OCI-LY7 (cell line): ENCODE measurements at regions not wholly inside any gene's neighbourhood (a gene's known extent, or its start where the extent isn't known, plus 50 kb on each side); places are given as distances from the start of the nearest gene placed in this dataset.

Experiments used
- BruUV-seq: library from RNA; stranded (reverse); fragments of 400-500 nt; replicated peaks from 2 replicates; lab custom pipeline; 2021; lab: Mats Ljungman, UMichigan
- CTCF ChIA-PET: fragments of 300-600 bp; sonication (Branson Sonifier 250); formaldehyde crosslinking; loops from one replicate; lab custom pipeline; 2022; ENCODE audit warnings: antibody characterized with exemption; ENCODE audit not compliant: unreplicated experiment; lab: Charles Lee
- POLR2A ChIA-PET: fragments of 300-600 bp; sonication (Branson Sonifier 250); formaldehyde crosslinking; loops from one replicate; lab custom pipeline; 2022; ENCODE audit warnings: antibody characterized with exemption; lab: Charles Lee
- DNase-seq: peaks from one replicate; pipeline ENCODE4 v3.0.0-alpha.2; 2015; ENCODE audit warnings: low spot score
- H2AFZ ChIP-seq: fragments of 200-600 bp; sonication (generic), shearing (Covaris generic); 2 replicates; pipeline ENCODE4 v1.6.1; 2014; ENCODE audit warnings: mild to moderate bottlenecking, antibody characterized with exemption, low read length, moderate library complexity
- H3K27ac ChIP-seq: fragments of 200-600 bp; sonication (generic); 2 replicates; pipeline ENCODE4 v1.5.1; 2014; ENCODE audit warnings: mixed run types, low read depth, mild to moderate bottlenecking, moderate library complexity, low read length, inconsistent platforms; ENCODE audit not compliant: poor library complexity, severe bottlenecking
- H3K36me3 ChIP-seq: fragments of 200-600 bp; sonication (generic); 2 replicates; pipeline ENCODE4 v1.6.1; 2014; ENCODE audit warnings: mild to moderate bottlenecking, antibody characterized with exemption, low read length, moderate library complexity, mixed read lengths; ENCODE audit not compliant: insufficient read depth
- H3K4me1 ChIP-seq: fragments of 200-600 bp; sonication (generic); 2 replicates; pipeline ENCODE4 v1.5.1; 2014; ENCODE audit warnings: mild to moderate bottlenecking, low read length; ENCODE audit not compliant: insufficient read depth, poor library complexity, severe bottlenecking
- H3K4me2 ChIP-seq: fragments of 200-600 bp; sonication (generic); 2 replicates; pipeline ENCODE4 v1.6.1; 2014; ENCODE audit warnings: mild to moderate bottlenecking, low read length
- H3K4me3 ChIP-seq: fragments of 200-600 bp; sonication (generic); 2 replicates; pipeline ENCODE4 v1.5.1; 2014; ENCODE audit warnings: mild to moderate bottlenecking, low read depth, low read length; ENCODE audit not compliant: poor library complexity, severe bottlenecking
- H3K79me2 ChIP-seq: fragments of 200-600 bp; sonication (generic); 2 replicates; pipeline ENCODE4 v1.6.1; 2016; ENCODE audit warnings: low read depth, mild to moderate bottlenecking, low read length, moderate library complexity, mixed read lengths; ENCODE audit not compliant: insufficient read depth
- H3K9me2 ChIP-seq: fragments of 200-600 bp; sonication (generic); 2 replicates; pipeline ENCODE4 v1.6.1; 2016; ENCODE audit warnings: mild to moderate bottlenecking, low read length, mixed read lengths; ENCODE audit not compliant: insufficient read depth
- H3K9me3 ChIP-seq: fragments of 200-600 bp; sonication (generic); 2 replicates; pipeline ENCODE4 v1.6.1; 2014; ENCODE audit warnings: mild to moderate bottlenecking, mixed run types, low read length, mixed read lengths
- H4K20me1 ChIP-seq: fragments of 200-600 bp; sonication (generic); 2 replicates; pipeline ENCODE4 v1.6.1; 2014; ENCODE audit warnings: mild to moderate bottlenecking, antibody characterized with exemption, low read length, moderate library complexity, mixed read lengths; ENCODE audit not compliant: insufficient read depth
- EZH2phosphoT487 ChIP-seq: fragments of 200-600 bp; sonication (generic); IDR thresholded peaks from 2 replicates; pipeline ENCODE4 v1.6.1; 2018; ENCODE audit warnings: low read depth, borderline replicate concordance, mild to moderate bottlenecking, mixed run types, antibody characterized with exemption, low read length, moderate library complexity, mixed read lengths
- intact Hi-C: fragments of 100-400 bp; cut with micrococcal nuclease; formaldehyde crosslinking; loops from one replicate; pipeline ENCODE4 v1.10.0; 2022; ENCODE audit not compliant: unreplicated experiment
- TF ChIP-seq, protein P1 (sequence below): fragments of 200-600 bp; sonication (generic); conservative IDR thresholded peaks from 2 replicates; pipeline ENCODE4 v1.5.1; 2014; ENCODE audit warnings: mild to moderate bottlenecking, antibody characterized with exemption, low read length, moderate library complexity, mixed read lengths

DNA sequence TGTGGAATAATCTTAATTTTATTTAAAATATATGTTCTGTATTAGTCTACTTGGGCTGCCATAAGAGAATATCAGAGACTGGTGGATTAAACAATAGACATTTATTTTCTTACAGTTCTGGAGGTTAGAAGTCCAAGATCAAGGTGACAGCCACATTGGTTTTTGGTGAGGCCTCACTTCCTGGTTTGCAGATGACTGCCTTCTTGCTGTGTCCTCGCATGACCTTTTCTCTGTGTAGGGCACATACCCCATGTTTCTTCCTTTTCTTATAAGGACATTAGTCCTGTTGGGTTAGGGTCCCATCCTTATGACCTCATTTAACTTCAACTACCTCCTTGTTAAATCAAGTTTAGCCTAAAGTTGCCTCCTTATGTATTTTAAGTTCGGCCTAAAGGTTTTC lies 202.7 kb upstream of the MPPED2 start:
- BruUV-seq, result no TSS peak
- 0 out of 2 replicates have a peak, but pooled peaks cover 4% of the 10 kb centered on the region for H3K9me3 ChIP-seq
- no peaks in the 10 kb centered on the region for H3K9me2 ChIP-seq
- no peak overlapping the region for H3K4me3 ChIP-seq
- no peaks in the 10 kb centered on the region for H3K36me3 ChIP-seq
- ChIA-PET CTCF (no interaction called here), POLR2A (no interaction called here)
- no peaks in the 10 kb centered on the region for H3K79me2 ChIP-seq
- DNase-seq, result no peak
- no peak for TF ChIP-seq EZH2phosphoT487
- TF ChIP-seq, protein P1, sequence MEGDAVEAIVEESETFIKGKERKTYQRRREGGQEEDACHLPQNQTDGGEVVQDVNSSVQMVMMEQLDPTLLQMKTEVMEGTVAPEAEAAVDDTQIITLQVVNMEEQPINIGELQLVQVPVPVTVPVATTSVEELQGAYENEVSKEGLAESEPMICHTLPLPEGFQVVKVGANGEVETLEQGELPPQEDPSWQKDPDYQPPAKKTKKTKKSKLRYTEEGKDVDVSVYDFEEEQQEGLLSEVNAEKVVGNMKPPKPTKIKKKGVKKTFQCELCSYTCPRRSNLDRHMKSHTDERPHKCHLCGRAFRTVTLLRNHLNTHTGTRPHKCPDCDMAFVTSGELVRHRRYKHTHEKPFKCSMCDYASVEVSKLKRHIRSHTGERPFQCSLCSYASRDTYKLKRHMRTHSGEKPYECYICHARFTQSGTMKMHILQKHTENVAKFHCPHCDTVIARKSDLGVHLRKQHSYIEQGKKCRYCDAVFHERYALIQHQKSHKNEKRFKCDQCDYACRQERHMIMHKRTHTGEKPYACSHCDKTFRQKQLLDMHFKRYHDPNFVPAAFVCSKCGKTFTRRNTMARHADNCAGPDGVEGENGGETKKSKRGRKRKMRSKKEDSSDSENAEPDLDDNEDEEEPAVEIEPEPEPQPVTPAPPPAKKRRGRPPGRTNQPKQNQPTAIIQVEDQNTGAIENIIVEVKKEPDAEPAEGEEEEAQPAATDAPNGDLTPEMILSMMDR, result no peak
- no peaks in the 10 kb centered on the region for H3K4me1 ChIP-seq
- H3K27ac ChIP-seq, result no peak overlapping the region
- intact Hi-C loops, result no loop called here
- H2AFZ ChIP-seq, result no peak overlapping the region
- no peaks in the 10 kb centered on the region for H4K20me1 ChIP-seq
- no peak overlapping the region for H3K4me2 ChIP-seq

DNA sequence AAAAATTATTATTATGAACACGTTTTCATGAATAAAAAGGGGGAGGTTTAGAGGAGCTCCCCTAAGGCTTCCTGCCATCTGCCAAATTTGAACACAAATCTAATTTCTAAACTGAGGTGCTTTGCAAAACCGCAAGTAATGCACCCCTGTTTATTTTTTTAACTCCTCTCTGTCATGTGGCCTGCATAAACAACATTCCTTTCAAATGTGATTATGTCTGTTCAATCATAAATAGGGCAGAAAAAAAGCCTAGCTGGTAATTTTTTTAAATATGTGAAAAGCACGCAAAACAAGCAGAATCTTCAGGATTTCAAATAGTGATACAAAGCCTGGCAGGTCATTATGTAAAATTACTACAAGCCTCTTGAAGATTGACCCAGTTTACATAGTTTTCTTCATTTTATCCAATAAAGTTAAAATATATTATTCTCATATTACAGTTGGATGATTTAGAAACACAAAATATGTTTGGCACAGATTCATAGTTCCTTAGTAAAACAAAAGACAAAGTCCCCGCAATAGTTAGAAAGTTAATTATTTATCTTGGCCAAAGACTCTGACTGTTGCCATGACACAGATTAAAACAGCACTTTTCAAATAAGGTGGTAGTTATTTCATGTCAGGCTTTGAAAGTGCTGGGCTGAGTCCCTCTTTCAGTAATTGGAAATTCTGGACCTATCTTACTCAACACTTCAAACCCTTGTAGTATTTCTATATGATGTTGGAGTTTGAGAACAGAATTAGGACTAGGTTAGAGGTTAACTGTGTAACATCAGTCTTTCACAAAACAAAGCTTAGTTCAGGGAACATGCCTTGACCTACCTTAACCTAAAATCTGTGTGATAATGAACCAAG lies 200.3 kb upstream of the MPPED2 start:
- Histone ChIP-seq H2AFZ (no peak overlapping the region), H3K79me2 (no peaks in the 10 kb centered on the region), H3K9me3 (0 out of 2 replicates have a peak, but pooled peaks cover 4% of the 10 kb centered on the region), H3K27ac (no peak overlapping the region), H3K4me3 (no peak overlapping the region), H3K4me2 (no peak overlapping the region), H4K20me1 (no peaks in the 10 kb centered on the region), H3K9me2 (no peaks in the 10 kb centered on the region), H3K36me3 (no peaks in the 10 kb centered on the region), H3K4me1 (no peaks in the 10 kb centered on the region)
- ChIA-PET CTCF (no interaction called here), POLR2A (no interaction called here)
- TF ChIP-seq, protein P1, result no peak
- no peak for TF ChIP-seq EZH2phosphoT487
- intact Hi-C loops, result no loop called here
- BruUV-seq, result no TSS peak
- no peak for DNase-seq

DNA sequence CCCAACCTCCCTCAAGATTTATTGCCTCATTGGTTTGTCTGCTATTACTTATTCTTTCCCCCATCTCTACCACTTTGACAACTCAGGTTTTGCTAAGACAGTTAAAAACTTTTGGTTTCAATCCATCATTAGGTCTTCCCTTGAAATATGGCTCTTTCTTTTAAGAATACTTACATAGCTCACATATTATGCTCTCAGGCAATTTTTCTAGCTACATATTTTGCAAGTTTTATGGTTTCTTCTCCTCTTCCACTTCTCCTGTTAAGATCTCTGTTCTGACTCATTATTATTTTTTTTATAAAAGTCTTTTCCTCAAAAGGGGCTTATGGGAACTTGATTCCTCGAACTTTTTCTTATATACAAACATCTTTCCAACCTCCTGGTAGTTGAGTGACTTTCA lies 192.4 kb upstream of the MPPED2 start:
- Histone ChIP-seq H3K9me3 (no peaks in the 10 kb centered on the region), H3K79me2 (no peaks in the 10 kb centered on the region), H3K36me3 (no peaks in the 10 kb centered on the region), H3K9me2 (no peaks in the 10 kb centered on the region), H2AFZ (no peak overlapping the region), H4K20me1 (no peaks in the 10 kb centered on the region), H3K4me1 (no peaks in the 10 kb centered on the region), H3K4me3 (no peak overlapping the region), H3K27ac (no peak overlapping the region), H3K4me2 (no peak overlapping the region)
- DNase-seq, result no peak
- ChIA-PET CTCF (no interaction called here), POLR2A (no interaction called here)
- intact Hi-C loops, result no loop called here
- TF ChIP-seq EZH2phosphoT487, result no peak
- TF ChIP-seq, protein P1, result no peak
- no TSS peak for BruUV-seq
